Gastrocnemius medialis (tissue), 4 donors: ENCODE measurements at regions not wholly inside any gene's neighbourhood (a gene's known extent, or its start where the extent isn't known, plus 50 kb on each side); places are given as distances from the start of the nearest gene placed in this dataset.

Experiments
- ATAC-seq, 2 donors: fragments of 150-250 bp; one replicate each; pipeline ENCODE4 v1.9.1; 2016
- DNase-seq, 2 donors: peaks; one replicate each; pipeline ENCODE4 v3.0.0-alpha.2; 2019
- H3K27ac ChIP-seq, 4 donors: fragments of 200-600 bp; sonication (generic); 1 replicate in 1 of 4; 2 replicates in 3 of 4; pipeline ENCODE4 v1.5.1; 2016 to 2018; ENCODE audit warnings: mild to moderate bottlenecking in 2 of 4, moderate library complexity in 1 of 4
- H3K27me3 ChIP-seq, 3 donors: fragments of 200-600 bp; sonication (generic) in 2 of 3; 1 replicate in 1 of 3; 2 replicates in 2 of 3; pipeline versions ENCODE4 v1.5.1 to v1.6.0; 2016 to 2019; ENCODE audit warnings: mild to moderate bottlenecking in 1 of 3, moderate library complexity in 1 of 3
- H3K36me3 ChIP-seq, 2 donors: fragments of 200-600 bp; sonication (generic) in 1 of 2; one replicate each; pipeline ENCODE4 v1.5.1; 2017 to 2018
- H3K4me1 ChIP-seq, 2 donors: fragments of 200-600 bp; sonication (generic) in 1 of 2; one replicate each; pipeline ENCODE4 v1.5.1; 2016 to 2017; ENCODE audit warnings: mild to moderate bottlenecking in 2 of 2
- H3K4me3 ChIP-seq, 4 donors: fragments of 200-600 bp; sonication (generic) in 3 of 4; 1 replicate in 1 of 4; 2 replicates in 3 of 4; pipeline ENCODE4 v1.5.1; 2016 to 2019; ENCODE audit warnings: mild to moderate bottlenecking in 2 of 4
- H3K9me3 ChIP-seq, 3 donors: fragments of 200-600 bp; sonication (generic) in 2 of 3; 1 replicate in 1 of 3; 2 replicates in 2 of 3; pipeline ENCODE4 v1.5.1; 2016 to 2019
- CTCF ChIP-seq, 5 experiments: fragments of 450-650 bp in 3 of 5; fragments of 200-600 bp in 2 of 5; sonication (generic) in 2 of 5; IDR thresholded peaks in 4 of 5; conservative IDR thresholded peaks in 1 of 5; 1 replicate in 4 of 5; 2 replicates in 1 of 5; pipeline ENCODE4 v1.5.1; 2016 to 2019; ENCODE audit warnings: antibody characterized with exemption in 5 of 5, mild to moderate bottlenecking in 3 of 5, moderate library complexity in 3 of 5
- POLR2A ChIP-seq, 2 donors: fragments of 450-650 bp; IDR thresholded peaks; one replicate each; pipeline ENCODE4 v1.6.1; 2017; ENCODE audit warnings: antibody characterized with exemption in 2 of 2, mild to moderate bottlenecking in 2 of 2, moderate library complexity in 2 of 2
- in situ Hi-C, 4 donors: fragments of 200-750 bp; cut with MboI; loops; one replicate each; pipeline versions ENCODE4 v1.15.0 to v1.8.0; 2017; ENCODE audit warnings: low sequenced_read_pairs in 4 of 4
- intact Hi-C: fragments of 100-400 bp; cut with DNase I; formaldehyde crosslinking; loops from one replicate; pipeline ENCODE4 v1.15.1; 2023; ENCODE audit warnings: low total_unique reads

- in situ Hi-C loops = no loop called here
- no peak for DNase-seq
- H3K9me3 ChIP-seq = peaks cover 0 to 2% (median 0%) of the 10 kb centered on the region in 3 donors
These were observed 1043.2 kb upstream of the ADGRB3 start for GRCh38 chr6:67591910-67592309.

GRCh38 chr6:67567842-67568241 lies 1067.2 kb upstream of the ADGRB3 start:
- in situ Hi-C loops = no loop called here
- no peak for ATAC-seq

More at GRCh38 chr6:67591910-67592309, 1043.2 kb upstream of the ADGRB3 start:
- H3K27me3 ChIP-seq = no peaks in the 10 kb centered on the region
- no peaks in the 10 kb centered on the region for H3K36me3 ChIP-seq
- H3K27ac ChIP-seq = no peak overlapping the region
- intact Hi-C loops = no loop called here
- H3K4me3 ChIP-seq = no peak overlapping the region
- ATAC-seq = no peak
- H3K4me1 ChIP-seq = no peaks in the 10 kb centered on the region
- TF ChIP-seq CTCF (IDR thresholded peaks at IDR 0.05 in 4 of 5, conservative IDR thresholded peaks at IDR 0.05 in 1 of 5) (no peak), POLR2A (IDR thresholded peaks at IDR 0.05) (no peak)

GRCh38 chr6:67563671-67564070 lies 1071.4 kb upstream of the ADGRB3 start:
- Histone ChIP-seq H3K4me3 (no peak overlapping the region), H3K9me3 (no peaks in the 10 kb centered on the region), H3K36me3 (no peaks in the 10 kb centered on the region), H3K4me1 (no peaks in the 10 kb centered on the region), H3K27me3 (no peaks in the 10 kb centered on the region), H3K27ac (no peak overlapping the region)
- intact Hi-C loops (no loop called here), in situ Hi-C loops (no loop called here)
- ATAC-seq (no peak), DNase-seq (no peak)
- no peak for TF ChIP-seq POLR2A (IDR thresholded peaks at IDR 0.05)
- TF ChIP-seq CTCF (IDR thresholded peaks at IDR 0.05 in 4 of 5, conservative IDR thresholded peaks at IDR 0.05 in 1 of 5) = no peak

More at GRCh38 chr6:67567842-67568241, 1067.2 kb upstream of the ADGRB3 start:
- H3K9me3 ChIP-seq = no peaks in the 10 kb centered on the region
- intact Hi-C loops = no loop called here
- no peaks in the 10 kb centered on the region for H3K27me3 ChIP-seq
- no peak for DNase-seq
- TF ChIP-seq CTCF (IDR thresholded peaks at IDR 0.05 in 4 of 5, conservative IDR thresholded peaks at IDR 0.05 in 1 of 5) (no peak), POLR2A (IDR thresholded peaks at IDR 0.05) (no peak)
- no peak overlapping the region for H3K27ac ChIP-seq
- H3K4me3 ChIP-seq = no peak overlapping the region
- H3K4me1 ChIP-seq = no peaks in the 10 kb centered on the region
- H3K36me3 ChIP-seq = no peaks in the 10 kb centered on the region

GRCh38 chr6:67560068-67560467 lies 1075.0 kb upstream of the ADGRB3 start:
- no peaks in the 10 kb centered on the region for H3K27me3 ChIP-seq
- no peaks in the 10 kb centered on the region for H3K4me1 ChIP-seq
- no peak overlapping the region for H3K4me3 ChIP-seq
- in situ Hi-C loops (no loop called here), intact Hi-C loops (no loop called here)
- DNase-seq (no peak), ATAC-seq (no peak)
- no peak for TF ChIP-seq POLR2A (IDR thresholded peaks at IDR 0.05)
- no peak for TF ChIP-seq CTCF (IDR thresholded peaks at IDR 0.05 in 4 of 5, conservative IDR thresholded peaks at IDR 0.05 in 1 of 5)
- H3K9me3 ChIP-seq = no peaks in the 10 kb centered on the region
- H3K27ac ChIP-seq = no peak overlapping the region
- H3K36me3 ChIP-seq = no peaks in the 10 kb centered on the region

GRCh38 chr6:67558985-67559384 lies 1076.1 kb upstream of the ADGRB3 start:
- no peak for DNase-seq
- no peaks in the 10 kb centered on the region for H3K4me1 ChIP-seq
- no peaks in the 10 kb centered on the region for H3K36me3 ChIP-seq
- H3K27ac ChIP-seq = no peak overlapping the region
- no peak for ATAC-seq
- no peaks in the 10 kb centered on the region for H3K27me3 ChIP-seq
- no peak overlapping the region for H3K4me3 ChIP-seq
- TF ChIP-seq CTCF (IDR thresholded peaks at IDR 0.05 in 4 of 5, conservative IDR thresholded peaks at IDR 0.05 in 1 of 5) (no peak), POLR2A (IDR thresholded peaks at IDR 0.05) (no peak)
- in situ Hi-C loops = no loop called here
- no peaks in the 10 kb centered on the region for H3K9me3 ChIP-seq
- intact Hi-C loops = no loop called here
